ENCODE measurements at regions not wholly inside any gene's neighbourhood (a gene's known extent, or its start where the extent isn't known, plus 50 kb on each side); places are given as distances from the start of the nearest gene placed in this dataset.
"Not testable (repeated sequence)": the region's sequence is repeated elsewhere in the genome, so short reads cannot be mapped to it uniquely, and the experiment has no call there.

GRCh38 chr16:29294951-29295795 is 111.3 kb downstream of the NPIPB11 start:
- DNase-seq (ENCODE audit: low spot score) = not testable (repeated sequence)

- DNase-seq (ENCODE audit: low spot score) = not testable (repeated sequence)
Measured at GRCh38 chr16:29294400-29294933, 112.0 kb downstream of the NPIPB11 start.

GRCh38 chr16:29293545-29293944 is 113.0 kb downstream of the NPIPB11 start:
- not testable (repeated sequence) for DNase-seq (ENCODE audit: low spot score)

- not testable (repeated sequence) for DNase-seq (ENCODE audit: low spot score)
Measured at GRCh38 chr16:29292952-29293471, 113.5 kb downstream of the NPIPB11 start.

- peak; percentile 13 for DNase-seq (ENCODE audit: low spot score)
Measured at GRCh38 chr16:29291329-29292271, 114.9 kb downstream of the NPIPB11 start.

GRCh38 chr16:29290631-29291247 is 115.8 kb downstream of the NPIPB11 start:
- DNase-seq (ENCODE audit: low spot score) = peak; percentile 71

- DNase-seq (ENCODE audit: low spot score) = not testable (repeated sequence)
Measured at GRCh38 chr16:29289516-29290239, 116.8 kb downstream of the NPIPB11 start.

- DNase-seq (ENCODE audit: low spot score) = not testable (repeated sequence)
Measured at GRCh38 chr16:29288711-29289474, 117.6 kb downstream of the NPIPB11 start.

GRCh38 chr16:29287871-29288535 is 118.5 kb downstream of the NPIPB11 start:
- not testable (repeated sequence) for DNase-seq (ENCODE audit: low spot score)

- not testable (repeated sequence) for DNase-seq (ENCODE audit: low spot score)
Measured at GRCh38 chr16:29287246-29287645, 119.3 kb downstream of the NPIPB11 start.

GRCh38 chr16:29286796-29287195 is 119.7 kb downstream of the NPIPB11 start:
- not testable (repeated sequence) for DNase-seq (ENCODE audit: low spot score)

- not testable (repeated sequence) for DNase-seq (ENCODE audit: low spot score)
Measured at GRCh38 chr16:29286161-29286560, 120.3 kb downstream of the NPIPB11 start.

GRCh38 chr16:29285151-29285885 is 121.2 kb downstream of the NPIPB11 start:
- not testable (repeated sequence) for DNase-seq (ENCODE audit: low spot score)

- DNase-seq (ENCODE audit: low spot score) = not testable (repeated sequence)
Measured at GRCh38 chr16:29284723-29285122, 121.8 kb downstream of the NPIPB11 start.

- DNase-seq (ENCODE audit: low spot score) = not testable (repeated sequence)
Measured at GRCh38 chr16:29284159-29284558, 122.4 kb downstream of the NPIPB11 start.

- not testable (repeated sequence) for DNase-seq (ENCODE audit: low spot score)
Measured at GRCh38 chr16:29278097-29278871, 128.2 kb downstream of the NPIPB11 start.

- DNase-seq (ENCODE audit: low spot score) = not testable (repeated sequence)
Measured at GRCh38 chr16:29276446-29276845, 130.1 kb downstream of the NPIPB11 start.

Data from CD4-positive, alpha-beta T cell treated with Interleukin-2 at 100 ng/mL for 4 hours (primary cell).